H7 (cell line): ENCODE measurements at regions not wholly inside any gene's neighbourhood (a gene's known extent, or its start where the extent isn't known, plus 50 kb on each side); places are given as distances from the start of the nearest gene placed in this dataset.

ENCODE experiments used
- DNase-seq: peaks from one replicate; pipeline ENCODE4 v3.0.0; 2012
- H3K27me3 ChIP-seq: 2 replicates; pipeline ENCODE4 v1.6.0; 2011; ENCODE audit warnings: mild to moderate bottlenecking, low read length; ENCODE audit not compliant: control insufficient read depth, insufficient read depth
- H3K36me3 ChIP-seq: replicated peaks from 2 replicates; pipeline ENCODE4 v1.5.1; 2011; ENCODE audit warnings: low read length; ENCODE audit not compliant: control insufficient read depth, insufficient read depth
- H3K4me3 ChIP-seq: 2 replicates; pipeline ENCODE4 v1.5.1; 2011; ENCODE audit warnings: low read depth, mild to moderate bottlenecking, control low read depth, low read length, moderate library complexity; ENCODE audit not compliant: insufficient read depth

DNA sequence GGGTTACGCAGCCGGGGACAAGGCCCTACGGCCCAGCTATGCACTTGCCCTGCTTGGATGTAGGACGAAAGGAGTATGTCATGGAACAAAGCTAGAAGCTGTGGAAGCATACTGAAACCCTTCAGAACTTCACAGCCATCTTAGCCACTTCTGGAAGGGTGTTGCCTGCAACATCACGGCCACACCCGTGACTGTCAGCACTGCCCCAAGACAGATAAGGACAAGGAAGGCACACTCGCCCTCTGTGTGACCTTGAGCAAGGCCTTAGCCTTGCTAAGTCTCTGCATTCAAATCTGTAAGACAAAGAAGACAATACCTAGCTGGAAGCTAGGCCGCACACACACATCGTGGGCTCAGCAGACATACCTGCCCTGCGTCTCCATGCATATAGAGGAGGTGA lies 352.5 kb upstream of the MGMT start:
- H3K27me3 ChIP-seq: no peaks in the 10 kb centered on the region
- H3K4me3 ChIP-seq: no peak overlapping the region
- no peaks in the 10 kb centered on the region for H3K36me3 ChIP-seq
- no peak for DNase-seq

DNA sequence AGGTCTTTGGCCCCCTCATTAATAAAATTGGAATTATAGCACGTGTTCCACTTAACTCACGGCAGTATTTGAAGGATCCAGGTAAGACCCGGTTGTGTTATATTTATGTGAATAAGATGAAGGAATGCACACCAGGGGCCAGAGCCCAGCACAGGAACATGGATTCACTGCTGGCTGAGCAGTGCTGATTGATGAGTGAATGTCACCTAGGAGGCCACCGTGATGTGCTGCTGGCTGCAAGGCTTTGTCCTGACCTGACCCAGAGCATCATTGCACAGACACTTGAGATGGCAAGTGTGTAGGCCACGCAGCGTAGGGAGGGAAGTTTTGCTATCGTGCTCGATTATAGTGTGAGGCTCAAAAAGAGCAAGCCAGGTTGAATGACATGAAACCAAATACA lies 350.7 kb upstream of the MGMT start:
- Histone ChIP-seq H3K36me3 (no peaks in the 10 kb centered on the region), H3K27me3 (no peaks in the 10 kb centered on the region), H3K4me3 (no peak overlapping the region)
- no peak for DNase-seq

DNA sequence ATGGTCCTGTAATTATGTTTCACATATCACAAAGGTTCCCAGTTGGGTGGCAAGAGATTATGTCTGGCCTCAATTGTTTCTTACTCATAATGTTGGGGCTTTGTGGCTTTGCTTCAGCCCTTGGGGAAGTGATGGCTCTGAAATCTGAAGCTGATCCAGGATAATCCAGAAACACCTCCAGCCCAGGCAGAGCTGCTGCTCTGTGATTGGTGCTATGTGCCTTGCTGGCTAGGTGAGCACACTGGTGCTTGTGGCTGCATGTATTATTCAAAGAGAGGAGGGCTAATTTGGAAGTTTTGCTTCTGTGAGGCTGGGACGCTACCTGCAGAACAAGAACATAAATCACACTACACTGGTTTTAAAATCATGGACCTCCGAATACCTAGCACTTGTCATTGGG lies 346.6 kb upstream of the MGMT start:
- no peaks in the 10 kb centered on the region for H3K27me3 ChIP-seq
- H3K4me3 ChIP-seq: no peak overlapping the region
- no peak for DNase-seq
- H3K36me3 ChIP-seq: no peaks in the 10 kb centered on the region

DNA sequence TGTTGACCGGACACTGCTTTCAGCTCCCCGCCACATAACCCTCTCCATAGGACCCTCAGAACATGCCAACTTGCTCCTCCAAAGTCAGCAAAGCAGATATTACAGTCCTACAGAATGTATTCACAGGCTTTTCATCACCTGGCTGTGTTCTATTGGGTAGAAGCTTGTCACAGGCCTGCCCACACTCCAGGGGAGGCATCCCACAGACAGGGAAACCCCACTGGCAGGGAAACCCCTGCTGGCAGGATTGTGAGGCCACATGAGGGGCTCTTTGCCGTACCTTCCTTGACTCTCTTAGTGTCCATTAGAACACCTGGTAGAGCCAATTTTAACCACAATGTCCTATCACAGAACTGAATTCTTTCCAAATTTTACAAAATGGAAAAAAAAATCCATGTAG lies 344.2 kb upstream of the MGMT start:
- DNase-seq: no peak
- Histone ChIP-seq H3K4me3 (no peak overlapping the region), H3K36me3 (no peaks in the 10 kb centered on the region), H3K27me3 (no peaks in the 10 kb centered on the region)

DNA sequence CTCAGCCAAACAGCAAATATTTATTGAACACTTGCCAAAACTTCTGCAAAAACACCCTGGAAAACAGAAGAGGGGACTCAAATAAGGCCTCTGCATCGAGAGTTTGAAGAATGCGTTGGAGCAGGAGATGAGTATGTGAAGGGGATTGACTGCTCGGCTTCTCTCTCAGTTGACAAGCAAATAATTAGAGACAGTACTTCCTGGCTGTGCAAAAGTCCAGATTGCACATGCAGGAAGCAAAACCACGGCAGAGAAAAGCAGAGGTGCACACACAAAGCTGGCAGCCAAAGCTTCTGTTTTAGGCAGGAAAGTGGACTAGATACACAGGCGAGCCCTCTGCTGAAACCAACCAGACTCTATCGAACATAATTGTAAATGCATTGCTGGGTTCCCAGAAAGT lies 343.6 kb upstream of the MGMT start:
- H3K36me3 ChIP-seq: no peaks in the 10 kb centered on the region
- DNase-seq: no peak
- H3K4me3 ChIP-seq: no peak overlapping the region
- H3K27me3 ChIP-seq: no peaks in the 10 kb centered on the region

DNA sequence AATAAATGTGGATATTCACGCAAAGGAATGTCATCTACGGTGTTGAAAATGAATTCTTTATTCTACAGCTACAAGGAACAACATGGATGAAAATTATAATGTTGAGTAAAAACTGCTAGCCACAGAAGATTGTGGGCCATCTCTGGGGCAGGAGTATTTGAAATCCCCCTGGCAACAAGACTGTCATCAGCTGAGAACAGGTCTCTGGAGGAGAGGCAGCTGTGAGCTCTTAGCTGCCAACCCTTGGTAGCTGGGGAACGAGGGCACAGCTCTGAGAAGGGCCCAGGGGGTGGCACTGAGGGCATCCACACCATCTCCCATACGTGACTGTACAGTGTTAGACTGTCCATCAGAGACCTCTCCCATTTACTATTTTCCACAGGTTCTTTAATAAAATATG lies 340.1 kb upstream of the MGMT start:
- no peak for DNase-seq
- H3K27me3 ChIP-seq: no peaks in the 10 kb centered on the region; the same call in 1 of the 2 replicates

DNA sequence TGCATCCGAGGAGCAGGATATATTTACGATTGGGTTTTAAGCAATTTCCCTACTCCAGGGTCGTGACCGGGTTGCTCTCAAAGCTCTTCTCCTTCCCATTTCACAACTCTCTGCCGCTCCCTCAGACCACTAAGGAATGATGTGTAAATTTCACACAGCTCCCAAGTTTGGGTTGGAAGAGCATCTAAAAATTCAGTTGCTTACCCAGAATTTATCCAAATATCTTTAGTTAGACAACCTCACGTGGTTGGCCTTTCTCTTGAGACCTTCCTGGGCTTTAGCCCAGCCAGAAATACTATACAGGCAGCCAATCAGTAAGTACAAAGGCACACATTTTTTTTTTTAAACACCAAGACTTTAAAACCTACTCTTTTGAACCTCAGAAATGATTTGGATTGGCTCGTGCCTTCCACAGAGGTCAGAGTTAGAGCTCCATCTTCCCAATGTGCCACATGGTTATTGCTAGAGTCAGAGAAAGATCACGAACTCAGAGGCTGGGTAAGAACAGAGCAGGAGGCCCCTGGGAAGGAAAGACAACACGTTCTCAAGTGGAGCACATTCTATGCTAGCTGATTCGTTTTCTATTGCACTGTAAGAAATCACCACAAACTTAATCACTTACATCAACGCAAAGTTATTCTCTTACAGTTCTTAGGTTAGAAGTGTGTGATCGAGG lies 335.4 kb upstream of the MGMT start:
- no peak overlapping the region for H3K4me3 ChIP-seq
- H3K36me3 ChIP-seq: no peaks in the 10 kb centered on the region
- DNase-seq: no peak
- H3K27me3 ChIP-seq: no peaks in the 10 kb centered on the region; the same call in 1 of the 2 replicates

More for the DNA sequence above, 340.1 kb upstream of the MGMT start:
- H3K36me3 ChIP-seq: no peaks in the 10 kb centered on the region
- no peak overlapping the region for H3K4me3 ChIP-seq

DNA sequence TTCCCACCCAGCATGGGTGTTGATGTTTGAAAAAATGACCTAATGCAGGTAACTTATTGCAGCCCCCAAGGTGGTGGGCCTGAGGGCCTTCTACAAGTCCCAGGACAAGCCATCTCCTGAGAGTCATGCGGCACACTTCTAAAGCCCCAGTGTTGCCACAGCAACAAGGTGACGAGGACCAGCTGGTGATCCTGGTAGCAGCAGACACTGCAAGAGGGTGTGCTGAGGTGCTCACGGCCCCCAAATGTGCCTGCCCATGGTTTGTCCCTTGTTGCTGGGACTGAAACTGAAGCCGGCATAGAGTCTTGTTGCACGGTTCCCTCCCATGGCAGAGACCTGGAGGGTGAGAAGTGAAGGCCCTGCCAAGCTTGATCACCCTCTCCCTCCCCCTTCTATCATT lies 333.2 kb upstream of the MGMT start:
- Histone ChIP-seq H3K4me3 (no peak overlapping the region), H3K36me3 (no peaks in the 10 kb centered on the region), H3K27me3 (no peaks in the 10 kb centered on the region; the same call in 1 of the 2 replicates)
- no peak for DNase-seq

DNA sequence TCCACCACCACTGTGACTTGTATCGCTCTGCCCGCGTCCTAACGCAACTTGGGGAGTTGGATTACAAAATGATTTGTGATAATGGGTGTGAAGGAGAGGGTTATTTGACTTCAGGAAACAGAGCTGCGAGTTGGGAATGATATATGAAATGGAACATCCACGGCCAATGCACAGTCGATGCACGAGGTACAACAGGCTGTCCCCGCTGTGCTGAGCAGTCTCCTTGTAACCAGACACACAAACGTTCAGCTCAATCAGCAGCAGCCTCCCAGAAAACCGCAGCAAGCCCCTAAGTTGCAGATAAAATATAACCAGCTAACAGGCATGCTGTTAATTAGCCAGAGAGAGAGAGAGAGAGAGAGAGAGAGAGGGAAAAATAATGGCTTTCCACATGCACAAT lies 332.7 kb upstream of the MGMT start:
- Histone ChIP-seq H3K27me3 (no peaks in the 10 kb centered on the region; the same call in 1 of the 2 replicates), H3K36me3 (no peaks in the 10 kb centered on the region), H3K4me3 (no peak overlapping the region)
- DNase-seq: no peak

DNA sequence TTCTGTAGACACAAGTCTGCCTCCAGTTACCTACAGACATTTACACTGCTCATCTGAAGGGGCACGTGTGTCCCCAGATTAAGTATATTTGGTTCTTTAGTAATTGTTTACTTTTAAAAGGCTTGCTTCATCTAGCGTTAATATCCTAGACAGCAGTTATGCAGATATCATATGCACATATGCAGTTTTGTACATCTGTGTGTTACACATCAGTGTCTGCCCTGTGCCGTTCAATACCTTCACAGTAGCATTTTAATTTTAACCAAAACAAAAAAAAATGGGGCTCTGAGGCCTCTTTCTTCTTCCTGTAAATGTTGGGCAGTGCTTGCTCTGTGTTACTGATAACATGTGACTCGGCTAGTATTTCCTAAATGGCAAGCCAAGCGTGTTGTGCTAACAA lies 331.4 kb upstream of the MGMT start:
- no peak for DNase-seq
- no peaks in the 10 kb centered on the region; the same call in 1 of the 2 replicates for H3K27me3 ChIP-seq
- H3K36me3 ChIP-seq: no peaks in the 10 kb centered on the region
- H3K4me3 ChIP-seq: no peak overlapping the region

DNA sequence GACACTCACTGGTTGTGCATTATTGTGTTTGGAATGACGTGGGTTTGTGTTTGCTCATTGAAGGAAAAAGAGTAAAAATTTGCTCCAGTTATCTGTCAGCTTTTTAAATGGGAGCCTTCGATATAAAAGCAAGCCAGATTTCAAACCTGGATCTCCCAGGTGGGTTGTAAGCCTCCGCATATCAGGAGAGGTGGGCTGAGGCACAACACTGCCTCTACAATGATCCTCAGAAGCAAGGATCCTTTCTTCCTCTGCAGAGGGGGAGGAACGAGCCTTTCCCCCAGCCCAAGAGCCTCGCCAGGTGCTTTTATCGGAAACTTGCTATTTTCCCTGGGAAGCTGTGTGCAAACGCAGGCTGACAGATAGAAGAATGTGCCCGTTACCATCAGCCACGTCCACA lies 331.0 kb upstream of the MGMT start:
- Histone ChIP-seq H3K36me3 (no peaks in the 10 kb centered on the region), H3K27me3 (no peaks in the 10 kb centered on the region; the same call in 1 of the 2 replicates), H3K4me3 (no peak overlapping the region)
- DNase-seq: peak; percentile 31

DNA sequence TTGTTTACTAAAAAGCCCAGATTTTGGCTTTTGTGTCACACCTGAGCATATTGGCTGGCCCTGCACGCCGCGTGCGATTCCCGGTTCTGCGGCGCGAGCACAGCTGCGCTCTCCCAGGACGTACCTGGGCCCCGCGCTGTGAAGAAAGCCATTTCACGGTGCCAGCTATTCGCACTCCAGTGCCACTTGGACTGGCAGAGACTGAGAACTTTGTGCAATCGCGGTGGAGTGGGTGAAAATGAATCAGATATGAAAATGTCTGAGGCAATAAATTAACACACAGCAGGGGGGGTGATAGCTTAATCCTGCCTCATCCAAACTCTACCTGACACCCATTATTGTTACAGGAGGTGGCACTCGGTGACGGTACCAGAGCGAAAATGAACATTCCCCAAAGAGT lies 330.1 kb upstream of the MGMT start:
- Histone ChIP-seq H3K4me3 (no peak overlapping the region), H3K27me3 (no peaks in the 10 kb centered on the region), H3K36me3 (no peaks in the 10 kb centered on the region)
- no peak for DNase-seq

DNA sequence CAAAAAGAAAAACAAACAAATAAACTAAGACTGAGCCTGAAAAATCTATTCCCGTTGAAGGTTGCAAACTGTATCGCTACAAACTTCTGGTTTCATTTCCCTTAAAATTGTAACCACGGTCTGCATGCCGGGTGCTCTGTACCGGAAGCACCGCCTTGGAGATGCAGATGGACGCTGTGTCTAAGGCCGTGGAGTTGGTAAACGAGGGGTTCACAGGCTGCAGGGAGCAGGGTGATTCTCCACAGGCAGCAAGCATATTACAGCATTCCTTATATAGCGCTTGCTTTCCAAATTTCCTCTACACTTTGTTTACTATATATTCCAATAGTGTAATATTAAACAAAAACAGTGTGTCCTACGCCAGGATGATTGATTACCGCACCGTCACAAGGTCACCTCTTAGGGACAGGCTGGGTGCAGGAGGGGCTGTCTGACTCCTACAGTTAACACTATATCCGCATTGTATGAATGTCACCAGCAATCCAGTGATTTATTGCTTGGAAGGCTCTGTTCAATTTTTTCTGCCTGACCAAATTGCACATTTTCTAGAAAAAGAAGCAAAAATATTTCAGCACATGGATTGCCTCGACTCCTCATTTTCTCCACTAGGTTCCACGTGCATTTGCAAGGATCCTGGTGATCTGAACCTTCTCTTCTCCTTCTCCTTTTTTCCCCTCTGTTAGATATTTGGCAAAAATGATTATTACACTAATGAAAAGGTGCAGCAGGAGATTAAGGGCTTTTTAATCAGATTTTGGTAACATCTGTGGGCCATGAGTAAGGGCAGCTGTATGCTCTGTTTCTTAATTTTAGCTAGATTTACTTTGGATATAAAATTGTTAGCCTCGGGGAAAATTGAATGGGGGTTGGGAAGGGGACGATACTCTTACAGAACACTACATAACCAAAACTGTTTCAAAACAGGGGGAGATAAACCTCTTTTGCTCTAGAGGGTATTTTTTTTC lies 325.8 kb upstream of the MGMT start:
- H3K4me3 ChIP-seq: no peak overlapping the region
- no peaks in the 10 kb centered on the region for H3K36me3 ChIP-seq
- H3K27me3 ChIP-seq: no peaks in the 10 kb centered on the region

DNA sequence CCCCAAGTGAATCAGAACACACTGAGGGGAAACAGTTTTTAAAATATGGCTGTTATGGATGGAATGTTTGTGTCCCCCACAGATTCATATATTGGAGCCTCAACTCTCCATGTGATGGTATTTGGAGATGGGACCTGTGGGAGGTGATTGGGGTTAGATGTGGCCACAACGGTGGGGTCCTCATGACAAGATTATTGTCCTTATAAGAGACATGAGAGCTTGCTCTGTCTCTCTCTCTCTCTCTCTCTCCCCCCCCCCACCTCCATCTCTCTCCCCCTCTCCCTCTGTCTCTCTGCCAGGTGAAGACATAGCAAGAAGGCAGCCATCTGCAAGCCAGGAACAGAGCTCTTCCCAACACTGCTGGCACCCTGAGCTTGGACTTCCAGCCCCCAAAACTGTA lies 315.8 kb upstream of the MGMT start:
- Histone ChIP-seq H3K4me3 (no peak overlapping the region), H3K27me3 (no peaks in the 10 kb centered on the region), H3K36me3 (no peaks in the 10 kb centered on the region)
- DNase-seq: no peak

More for the DNA sequence above, 325.8 kb upstream of the MGMT start:
- DNase-seq: no peak

DNA sequence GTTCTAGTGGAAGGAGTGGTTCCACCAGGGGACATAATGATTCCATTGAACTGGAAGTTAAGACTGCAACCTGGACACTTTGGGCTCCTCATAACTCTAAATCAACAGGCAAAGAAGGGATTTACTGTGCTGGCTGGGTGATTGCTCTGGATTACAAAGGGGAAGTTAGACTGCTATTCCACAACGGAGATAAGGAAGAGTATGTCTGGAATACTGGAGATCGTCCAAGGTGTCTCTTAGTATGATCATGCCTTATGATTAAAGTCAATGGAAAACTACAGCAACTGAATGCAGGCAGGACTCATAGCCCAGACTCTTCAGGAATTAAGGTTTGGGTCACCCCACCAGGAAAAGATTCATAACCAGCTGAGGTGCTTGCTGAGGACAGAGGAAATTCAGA lies 310.6 kb upstream of the MGMT start:
- Histone ChIP-seq H3K27me3 (no peaks in the 10 kb centered on the region), H3K36me3 (no peaks in the 10 kb centered on the region), H3K4me3 (no peak overlapping the region)
- no peak for DNase-seq
